Testis (tissue), 2 donors: ENCODE measurements at regions not wholly inside any gene's neighbourhood (a gene's known extent, or its start where the extent isn't known, plus 50 kb on each side); places are given as distances from the start of the nearest gene placed in this dataset.

Source experiments
- POLR2A ChIP-seq: fragments of 450-650 bp; IDR thresholded peaks from one replicate; pipeline ENCODE4 v1.6.1; 2017; ENCODE audit warnings: antibody characterized with exemption, mild to moderate bottlenecking, moderate library complexity
- TF ChIP-seq, protein P1 (sequence below), 3 experiments: fragments of 450-650 bp in 2 of 3; fragments of 200-600 bp in 1 of 3; sonication (generic) in 1 of 3; IDR thresholded peaks; one replicate each; pipeline ENCODE4 v1.5.1; 2016 to 2019; ENCODE audit warnings: antibody characterized with exemption in 3 of 3, mild to moderate bottlenecking in 2 of 3, moderate library complexity in 1 of 3

DNA sequence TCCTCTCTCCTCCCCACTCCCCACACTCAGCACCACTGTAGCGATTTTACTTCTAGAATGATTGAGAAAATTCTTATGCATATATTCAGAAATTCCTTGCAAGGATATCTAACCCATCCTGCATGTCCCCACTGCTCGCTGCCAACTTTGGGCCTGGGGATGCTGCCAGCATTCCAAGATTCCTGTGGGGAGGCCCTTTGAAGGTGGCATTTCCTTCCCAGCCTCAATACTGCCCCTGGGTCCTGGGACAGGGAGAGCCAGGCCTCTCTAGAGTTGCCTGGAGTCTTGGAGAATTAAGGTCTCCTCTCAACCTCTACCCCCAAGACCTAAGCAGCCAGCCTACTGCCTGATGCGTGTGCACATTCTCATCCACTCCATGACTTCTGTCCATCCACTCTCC lies 303.5 kb downstream of the NEBL start:
- TF ChIP-seq, protein P1, sequence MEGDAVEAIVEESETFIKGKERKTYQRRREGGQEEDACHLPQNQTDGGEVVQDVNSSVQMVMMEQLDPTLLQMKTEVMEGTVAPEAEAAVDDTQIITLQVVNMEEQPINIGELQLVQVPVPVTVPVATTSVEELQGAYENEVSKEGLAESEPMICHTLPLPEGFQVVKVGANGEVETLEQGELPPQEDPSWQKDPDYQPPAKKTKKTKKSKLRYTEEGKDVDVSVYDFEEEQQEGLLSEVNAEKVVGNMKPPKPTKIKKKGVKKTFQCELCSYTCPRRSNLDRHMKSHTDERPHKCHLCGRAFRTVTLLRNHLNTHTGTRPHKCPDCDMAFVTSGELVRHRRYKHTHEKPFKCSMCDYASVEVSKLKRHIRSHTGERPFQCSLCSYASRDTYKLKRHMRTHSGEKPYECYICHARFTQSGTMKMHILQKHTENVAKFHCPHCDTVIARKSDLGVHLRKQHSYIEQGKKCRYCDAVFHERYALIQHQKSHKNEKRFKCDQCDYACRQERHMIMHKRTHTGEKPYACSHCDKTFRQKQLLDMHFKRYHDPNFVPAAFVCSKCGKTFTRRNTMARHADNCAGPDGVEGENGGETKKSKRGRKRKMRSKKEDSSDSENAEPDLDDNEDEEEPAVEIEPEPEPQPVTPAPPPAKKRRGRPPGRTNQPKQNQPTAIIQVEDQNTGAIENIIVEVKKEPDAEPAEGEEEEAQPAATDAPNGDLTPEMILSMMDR (IDR thresholded peaks at IDR 0.05), result no peak
- TF ChIP-seq POLR2A, result no peak
